RPMI8226 (cell line): ENCODE measurements at regions not wholly inside any gene's neighbourhood (a gene's known extent, or its start where the extent isn't known, plus 50 kb on each side); places are given as distances from the start of the nearest gene placed in this dataset.
"Not testable (repeated sequence)": the region's sequence is repeated elsewhere in the genome, so short reads cannot be mapped to it uniquely, and the experiment has no call there.

Experiments used
- DNase-seq: peaks from one replicate; pipeline ENCODE4 v3.0.0-alpha.2; 2015

GRCh38 chr3:71991046-71991445, 206.1 kb upstream of the PROK2 start:
- DNase-seq: no peak

DNA sequence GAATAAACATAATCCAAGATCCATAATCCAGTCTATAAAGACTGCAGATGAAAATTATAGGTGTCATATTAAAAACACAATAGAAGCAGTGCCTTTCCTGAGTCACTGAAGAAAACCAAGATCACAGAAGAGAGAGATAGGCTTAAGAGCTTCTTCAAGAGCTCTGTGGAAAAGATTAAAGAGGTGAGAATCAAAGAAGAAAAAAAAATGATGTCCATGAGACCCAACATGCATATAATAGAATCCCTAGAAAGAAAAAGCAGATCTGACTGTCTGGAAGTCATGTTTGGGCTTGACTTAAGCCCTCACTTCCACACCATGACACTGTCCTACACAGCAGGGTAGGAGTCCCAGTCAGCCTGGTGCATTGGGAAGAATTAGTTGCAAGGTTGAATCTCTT, 205.6 kb upstream of the PROK2 start:
- no peak for DNase-seq

- no peak for DNase-seq
Measured at GRCh38 chr3:71989165-71989564, 204.2 kb upstream of the PROK2 start.

GRCh38 chr3:71987828-71988227, 202.9 kb upstream of the PROK2 start:
- DNase-seq: no peak

DNA sequence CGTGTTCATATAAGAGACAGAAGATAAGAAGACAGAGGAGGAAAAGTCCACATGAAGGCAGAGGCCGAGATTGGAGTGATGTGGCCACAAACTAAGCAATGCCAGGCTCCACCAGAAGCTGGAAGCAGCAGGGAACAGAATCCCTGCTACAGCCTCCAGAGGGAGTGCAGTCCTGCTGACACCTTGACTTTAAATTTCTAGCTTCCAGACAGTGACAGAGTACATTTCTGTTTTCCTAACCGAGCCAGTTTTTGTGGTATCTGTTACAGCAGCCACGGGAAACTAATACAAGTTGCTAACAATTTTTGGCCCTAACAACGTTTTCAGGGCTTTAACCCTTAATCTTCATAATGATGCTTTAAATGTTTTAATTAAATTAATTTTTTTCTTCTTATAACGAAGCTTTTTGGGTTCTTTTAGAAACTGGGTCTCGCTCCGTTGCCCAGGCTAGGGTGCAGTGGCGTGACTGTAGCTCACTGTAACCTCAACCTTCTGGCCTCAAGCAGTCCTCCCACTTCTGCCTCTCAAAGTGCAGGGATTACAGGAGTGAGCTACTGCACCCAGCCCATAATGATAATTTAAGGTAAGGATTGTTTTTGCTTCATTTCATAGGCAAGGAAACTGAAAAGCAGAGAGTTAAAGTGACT, 202.3 kb upstream of the PROK2 start:
- no peak for DNase-seq

DNA sequence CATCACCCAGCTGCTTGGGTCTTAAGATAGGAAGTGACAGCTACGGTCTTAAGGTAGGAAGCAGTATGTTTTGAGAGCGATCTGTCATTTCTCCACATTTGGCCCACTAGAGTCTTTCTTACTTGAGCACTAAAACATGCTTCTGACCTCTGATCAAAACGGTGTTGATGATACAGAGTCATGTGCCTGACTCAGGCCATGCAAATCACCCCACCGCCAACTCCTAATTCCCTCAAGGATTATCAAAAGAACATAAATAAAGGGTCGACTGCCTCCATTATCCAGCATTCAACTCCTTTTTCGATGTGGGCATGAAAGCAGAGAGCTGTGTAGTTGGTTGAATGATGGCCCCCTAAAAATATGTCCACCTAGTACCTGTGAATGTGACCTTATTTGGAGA, 201.7 kb upstream of the PROK2 start:
- DNase-seq: no peak

DNA sequence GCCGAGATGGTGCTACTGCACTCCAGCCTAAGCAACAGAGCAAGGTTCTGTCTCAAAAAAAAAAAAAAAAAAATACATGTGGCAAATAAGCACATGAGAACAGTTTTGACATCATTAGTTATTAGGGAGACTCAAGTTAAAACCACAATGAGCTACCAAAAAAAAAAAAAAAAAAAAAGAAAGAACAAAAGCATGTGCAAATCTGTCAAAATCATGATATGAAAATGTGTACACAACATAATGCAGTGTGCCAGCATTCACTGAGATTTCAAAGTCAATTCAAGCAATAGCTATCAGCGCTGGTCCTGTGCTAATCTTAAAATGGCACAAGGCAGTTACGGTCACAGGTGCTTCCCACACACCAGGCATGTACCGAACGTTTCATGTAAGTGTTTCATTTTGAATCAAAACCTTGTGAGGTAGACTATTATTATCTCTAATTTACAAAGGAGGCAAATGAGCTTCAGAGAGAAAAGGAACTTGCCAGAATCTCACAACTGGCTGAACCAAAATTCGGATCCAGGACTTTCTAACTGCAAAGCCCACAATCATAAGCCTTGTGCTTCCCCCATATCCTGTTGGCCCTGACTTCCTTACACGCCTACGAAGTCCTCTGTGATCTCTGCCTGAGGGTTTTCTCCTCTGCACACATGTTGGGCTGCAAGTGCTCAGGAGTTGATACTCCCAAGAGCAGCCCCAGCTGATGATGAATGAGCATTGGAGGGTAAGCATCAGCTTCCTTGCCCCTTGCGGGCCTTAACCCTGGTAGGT, 200.1 kb upstream of the PROK2 start:
- no peak for DNase-seq

DNA sequence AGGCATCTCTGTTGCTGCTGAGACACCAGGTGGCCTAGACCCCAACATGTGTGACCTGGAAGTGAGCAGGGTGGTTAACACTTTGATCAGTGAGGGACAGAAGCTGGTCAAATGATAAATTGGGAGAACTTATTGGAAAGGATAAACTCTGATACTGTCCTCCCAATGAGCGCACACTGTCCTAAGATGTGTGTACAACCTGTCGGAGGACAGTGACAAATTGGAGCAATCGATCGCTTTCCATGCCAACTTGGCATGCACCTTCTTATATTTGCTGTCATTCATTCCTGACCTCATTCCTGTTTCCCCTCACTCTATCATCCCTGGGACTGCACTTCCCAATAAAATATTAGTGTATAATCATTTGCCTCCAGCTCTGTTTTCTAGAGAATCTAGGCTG, 198.7 kb upstream of the PROK2 start:
- DNase-seq: no peak

DNA sequence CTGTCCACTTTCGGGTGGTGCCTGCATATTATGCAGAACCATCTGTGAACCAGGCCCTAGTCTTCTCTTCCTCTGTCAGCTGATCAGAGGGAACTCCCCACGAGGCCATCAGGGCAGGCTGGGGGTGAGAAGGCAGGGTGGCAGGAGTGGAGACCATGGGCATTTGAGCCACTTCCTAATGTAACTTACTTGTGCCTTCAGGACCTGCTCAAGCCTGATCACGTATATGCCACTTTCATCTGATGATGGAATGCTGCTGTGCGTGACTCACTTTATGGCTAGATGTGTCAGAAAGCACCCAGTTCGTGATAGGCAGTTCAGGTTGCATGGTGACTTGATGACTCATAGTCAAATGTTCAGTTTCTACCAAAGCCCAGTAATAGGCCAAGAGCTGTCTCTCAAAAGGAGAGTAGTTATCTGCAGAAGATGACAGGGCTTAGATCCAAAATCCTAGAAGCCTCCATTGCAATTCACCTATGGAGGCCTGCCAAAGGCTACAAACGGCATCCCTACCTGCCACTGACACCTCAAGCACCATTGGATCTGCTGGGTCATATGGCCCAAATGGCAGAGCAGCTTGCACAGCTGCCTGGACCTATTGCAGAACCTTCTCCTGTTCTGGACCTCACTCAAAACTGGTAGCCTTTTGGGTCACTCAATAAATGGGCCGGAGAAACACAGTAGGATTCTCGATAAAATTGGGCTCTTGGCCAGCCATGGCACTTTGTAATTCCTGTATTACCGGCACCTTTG, 197.7 kb upstream of the PROK2 start:
- not testable (repeated sequence) for DNase-seq

DNA sequence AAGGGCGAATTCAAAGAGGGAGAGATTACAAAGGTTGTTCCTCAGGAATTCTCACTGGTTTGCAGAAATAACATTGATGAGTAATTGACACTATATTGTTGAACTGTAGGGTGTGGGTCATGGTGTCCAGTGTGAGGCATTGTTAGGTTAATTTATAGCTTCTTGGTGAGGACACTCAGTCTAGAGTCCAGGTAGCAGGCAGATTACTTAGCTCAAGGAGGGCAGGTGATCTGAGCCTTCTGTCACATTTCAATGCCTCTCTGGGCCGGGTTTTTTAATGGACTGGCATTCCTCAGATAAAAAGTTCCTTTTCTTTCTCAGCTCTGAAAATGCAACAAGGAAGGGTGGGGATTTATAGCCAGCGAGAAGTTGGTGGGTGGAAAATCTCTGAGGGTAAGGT, 194.2 kb upstream of the PROK2 start:
- no peak for DNase-seq

DNA sequence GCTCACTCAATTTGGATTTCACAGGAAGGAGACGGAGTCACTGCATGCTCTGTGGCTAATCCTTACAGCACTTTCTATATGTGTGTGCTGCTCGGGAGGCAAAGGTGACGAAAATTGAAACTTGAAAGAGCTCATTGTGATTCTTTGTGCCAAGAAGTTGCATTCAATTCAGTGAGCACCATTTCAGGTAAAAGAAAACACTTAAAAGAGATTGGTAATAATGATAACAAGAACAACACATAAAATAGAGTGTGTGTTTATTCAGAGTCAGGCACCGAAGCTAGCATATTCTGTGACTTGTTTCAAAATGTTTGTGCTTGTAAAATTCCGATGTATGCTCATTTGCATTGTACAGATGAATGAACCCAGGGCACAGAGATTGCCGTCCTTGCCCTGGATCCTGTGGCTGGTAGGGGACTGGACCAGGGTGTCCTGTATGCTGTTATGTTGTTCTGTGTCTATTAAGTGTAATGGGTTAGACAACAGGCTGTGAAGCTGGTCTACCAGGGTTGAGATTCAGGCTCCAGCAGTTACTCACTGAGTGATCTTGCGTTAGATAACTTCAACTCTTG, 193.3 kb upstream of the PROK2 start:
- DNase-seq: no peak

DNA sequence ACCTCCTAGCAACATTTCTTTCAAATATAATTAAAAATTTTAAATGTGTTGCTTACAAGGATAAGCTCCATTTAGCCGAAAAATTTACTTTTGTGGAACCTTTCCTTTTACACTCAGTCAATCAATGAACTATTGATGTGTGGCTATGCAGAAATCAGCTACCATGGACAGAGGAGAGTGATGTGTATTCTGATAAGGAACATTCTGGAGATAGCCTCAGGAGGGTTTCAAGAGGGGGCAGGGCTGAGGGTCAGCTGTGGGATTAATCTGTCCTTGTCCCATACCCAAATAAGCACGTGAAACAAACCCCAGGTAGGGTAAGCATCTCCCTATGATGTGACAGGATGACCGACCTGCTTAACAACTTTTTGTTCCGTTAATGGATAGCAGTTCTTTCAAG, 192.6 kb upstream of the PROK2 start:
- DNase-seq: no peak

DNA sequence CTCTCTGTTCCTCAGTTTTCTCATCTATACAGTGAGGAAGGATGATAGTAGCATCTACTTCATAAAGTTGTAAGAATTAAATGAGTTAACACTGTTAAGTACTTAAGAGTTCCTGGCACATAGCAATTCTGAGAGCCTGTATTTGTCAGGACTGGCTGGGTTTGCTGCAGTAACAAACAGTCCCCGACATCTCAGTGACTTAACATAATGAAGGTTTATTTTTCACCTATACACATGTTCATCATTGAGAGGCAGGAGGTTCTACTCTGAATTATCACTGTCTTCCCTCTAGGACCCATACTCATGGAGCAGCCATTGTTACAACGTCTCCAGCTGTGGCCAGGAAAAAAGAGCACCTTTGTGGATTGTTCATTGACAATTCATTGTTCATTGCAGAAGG, 190.6 kb upstream of the PROK2 start:
- no peak for DNase-seq

DNA sequence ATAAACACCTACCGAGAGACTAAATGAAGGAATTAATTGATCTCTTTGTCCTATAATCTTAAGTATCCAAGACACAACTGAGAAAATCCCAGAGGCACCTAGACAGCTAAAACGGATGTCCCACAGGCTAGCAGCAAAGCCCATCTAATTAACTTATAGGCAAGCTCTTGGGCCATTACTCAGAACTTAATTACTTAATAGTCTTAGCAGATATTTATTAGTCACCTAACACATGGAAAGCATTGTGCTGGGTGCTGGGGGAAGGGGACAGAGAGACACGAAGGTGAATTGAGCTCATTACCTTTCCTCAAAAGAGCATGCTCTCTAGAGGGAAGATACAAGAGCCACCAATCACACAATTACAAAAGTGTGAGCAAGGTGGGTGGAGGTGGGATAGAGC, 189.8 kb upstream of the PROK2 start:
- no peak for DNase-seq

GRCh38 chr3:71973274-71974030, 188.5 kb upstream of the PROK2 start:
- no peak for DNase-seq

DNA sequence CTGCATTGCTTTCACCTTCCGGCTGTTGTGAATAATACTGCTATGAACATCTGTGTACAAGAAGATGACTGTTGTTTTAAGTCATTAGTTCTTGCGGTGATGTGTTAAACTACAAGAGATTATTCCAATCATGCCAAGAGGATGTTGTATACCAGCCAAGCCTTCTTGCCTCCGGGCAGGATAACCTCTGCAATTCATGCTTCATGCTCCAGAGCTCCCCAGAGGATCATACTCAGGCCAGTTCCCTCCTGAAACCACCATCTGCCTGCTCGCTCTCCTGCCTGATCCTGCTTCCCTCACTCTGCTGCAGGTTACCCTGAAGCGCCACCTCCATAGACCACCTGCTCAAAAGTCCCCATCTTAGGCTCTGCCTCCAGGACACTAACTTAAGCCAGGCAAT, 187.1 kb upstream of the PROK2 start:
- DNase-seq: no peak

DNA sequence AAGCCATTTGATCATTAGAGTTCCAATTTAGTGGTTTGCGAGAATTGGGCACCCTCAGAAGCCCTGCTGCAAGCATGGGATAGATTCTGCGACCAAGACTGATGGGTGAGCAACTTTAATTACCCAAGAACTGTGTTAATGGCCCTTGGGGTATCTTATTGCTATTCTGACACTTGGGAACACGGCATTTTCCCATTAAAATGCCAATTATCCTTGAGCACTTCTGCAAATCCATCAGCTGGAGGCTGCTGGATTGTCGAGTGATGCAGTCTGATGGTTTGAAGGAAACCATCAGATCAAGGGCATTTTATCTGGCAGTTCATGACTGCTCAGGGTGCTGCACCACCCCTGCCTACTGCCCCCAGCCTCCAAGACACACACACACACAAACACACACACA, 183.6 kb upstream of the PROK2 start:
- no peak for DNase-seq

- no peak for DNase-seq
Measured at GRCh38 chr3:71966185-71966584, 181.2 kb upstream of the PROK2 start.

DNA sequence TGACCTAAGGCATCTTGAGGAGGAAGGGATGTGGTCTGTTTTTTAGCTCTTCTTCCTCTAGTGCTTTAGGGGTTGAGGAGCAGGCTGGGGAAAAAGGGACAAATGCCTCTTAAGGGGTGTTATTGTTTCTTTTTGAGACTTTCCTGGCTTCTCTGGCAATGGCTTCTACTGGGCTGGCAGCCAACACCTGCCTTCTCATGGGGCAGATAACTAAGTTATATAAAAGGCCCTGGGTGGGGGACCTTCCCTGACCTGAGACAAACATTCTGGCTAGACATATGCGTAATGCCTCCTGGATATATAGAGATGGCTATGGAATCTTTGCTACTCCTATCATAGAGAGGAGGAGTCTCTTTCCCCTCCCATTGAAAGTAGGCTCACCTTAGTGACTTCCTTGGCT, 179.2 kb upstream of the PROK2 start:
- no peak for DNase-seq

- no peak for DNase-seq
Measured at GRCh38 chr3:71962561-71963240, 177.8 kb upstream of the PROK2 start.

GRCh38 chr3:71961891-71962290, 176.9 kb upstream of the PROK2 start:
- DNase-seq: no peak

GRCh38 chr3:71961378-71961777, 176.4 kb upstream of the PROK2 start:
- no peak for DNase-seq
